Astrocyte (in vitro differentiated cells and primary cell): ENCODE measurements at regions not wholly inside any gene's neighbourhood (a gene's known extent, or its start where the extent isn't known, plus 50 kb on each side); places are given as distances from the start of the nearest gene placed in this dataset.

Experiments
- DNase-seq: peaks from one replicate; pipeline ENCODE4 v3.0.0-alpha.2; 2010; ENCODE audit warnings: low read depth
- FAIRE-seq: peaks from 2 replicates; lab custom pipeline; 2011; peaks lifted over from hg19 to GRCh38; lab: Jason Lieb, UNC
- H2AFZ ChIP-seq: 2 replicates; pipeline ENCODE4 v1.6.0; 2012; ENCODE audit warnings: low read depth, low read length, inconsistent platforms
- H3K27ac ChIP-seq: 2 replicates; pipeline ENCODE4 v1.5.1; 2011; ENCODE audit warnings: low read depth, low read length, inconsistent platforms
- H3K27me3 ChIP-seq: 2 replicates; pipeline ENCODE4 v1.6.0; 2011; ENCODE audit warnings: low read length, inconsistent platforms; ENCODE audit not compliant: insufficient read depth
- H3K36me3 ChIP-seq: 2 replicates; pipeline ENCODE4 v1.5.1; 2011; ENCODE audit warnings: low read length, inconsistent platforms; ENCODE audit not compliant: insufficient read depth
- H3K4me1 ChIP-seq: 2 replicates; pipeline ENCODE4 v1.5.1; 2011; ENCODE audit warnings: low read length, inconsistent platforms; ENCODE audit not compliant: insufficient read depth
- H3K4me2 ChIP-seq: 2 replicates; pipeline ENCODE4 v1.6.0; 2012; ENCODE audit warnings: low read length, inconsistent platforms
- H3K4me3 ChIP-seq: 2 replicates; pipeline ENCODE4 v1.5.1; 2011; ENCODE audit warnings: low read depth, mild to moderate bottlenecking, low read length, inconsistent platforms; ENCODE audit not compliant: insufficient read depth
- H3K79me2 ChIP-seq: 2 replicates; pipeline ENCODE4 v1.6.0; 2012; ENCODE audit warnings: mild to moderate bottlenecking, low read length, inconsistent platforms; ENCODE audit not compliant: insufficient read depth
- H3K9ac ChIP-seq: 2 replicates; pipeline ENCODE4 v1.6.0; 2012; ENCODE audit warnings: mild to moderate bottlenecking, low read length, inconsistent platforms
- H3K9me3 ChIP-seq: 2 replicates; pipeline ENCODE4 v1.5.1; 2012; ENCODE audit warnings: low read depth, mild to moderate bottlenecking, low read length, inconsistent platforms; ENCODE audit not compliant: insufficient read depth
- H4K20me1 ChIP-seq: 2 replicates; pipeline ENCODE4 v1.6.0; 2012; ENCODE audit warnings: low read length, inconsistent platforms; ENCODE audit not compliant: insufficient read depth
- H3K27ac Mint-ChIP-seq: one replicate; pipeline ENCODE4 v1.8.0; 2021; ENCODE audit warnings: mild to moderate bottlenecking, mixed read lengths; ENCODE audit not compliant: unreplicated experiment
- H3K27me3 Mint-ChIP-seq: one replicate; pipeline ENCODE4 v1.8.0; 2021; ENCODE audit warnings: low read depth, mixed read lengths; ENCODE audit not compliant: unreplicated experiment
- H3K36me3 Mint-ChIP-seq: one replicate; pipeline ENCODE4 v1.8.0; 2021; ENCODE audit warnings: low read depth, mixed read lengths; ENCODE audit not compliant: unreplicated experiment
- H3K4me1 Mint-ChIP-seq: one replicate; pipeline ENCODE4 v1.8.0; 2021; ENCODE audit warnings: low read depth, mixed read lengths; ENCODE audit not compliant: unreplicated experiment
- H3K4me3 Mint-ChIP-seq: one replicate; pipeline ENCODE4 v1.8.0; 2021; ENCODE audit warnings: mild to moderate bottlenecking, moderate library complexity, mixed read lengths; ENCODE audit not compliant: unreplicated experiment
- H3K9me3 Mint-ChIP-seq: one replicate; pipeline ENCODE4 v1.8.0; 2021; ENCODE audit warnings: mild to moderate bottlenecking, mixed read lengths; ENCODE audit not compliant: unreplicated experiment
- EZH2 ChIP-seq: IDR thresholded peaks from 2 replicates; pipeline ENCODE4 v1.6.1; 2012; ENCODE audit warnings: mild to moderate bottlenecking, low read length, inconsistent platforms; ENCODE audit not compliant: insufficient read depth
- TF ChIP-seq, protein P1 (sequence below): IDR thresholded peaks from 2 replicates; pipeline ENCODE4 v1.5.1; 2011; ENCODE audit warnings: low read depth, mild to moderate bottlenecking, inconsistent platforms, low read length, moderate library complexity; ENCODE audit not compliant: insufficient read depth

DNA sequence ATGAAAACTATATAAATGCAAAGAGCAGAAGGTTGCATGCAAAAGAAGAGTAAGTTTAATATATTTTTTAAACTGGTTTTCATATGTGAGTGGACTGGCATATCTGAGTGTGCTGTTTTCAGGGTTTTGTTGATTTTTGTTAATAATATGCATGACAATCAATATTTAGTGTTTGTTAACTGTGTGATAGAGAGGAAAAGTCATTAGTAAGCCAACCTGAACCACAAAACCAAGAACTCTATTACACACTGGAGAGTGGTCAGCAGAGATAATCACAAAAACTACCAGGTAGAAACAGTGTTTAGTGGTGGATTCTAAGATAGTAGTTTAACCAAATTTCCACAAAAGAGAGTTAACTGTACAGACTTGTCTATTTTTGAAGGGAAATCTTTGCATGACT lies 396.9 kb downstream of the GASK1B start:
- H3K9me3 Mint-ChIP-seq, result no peaks in the 10 kb centered on the region
- TF ChIP-seq, protein P1, sequence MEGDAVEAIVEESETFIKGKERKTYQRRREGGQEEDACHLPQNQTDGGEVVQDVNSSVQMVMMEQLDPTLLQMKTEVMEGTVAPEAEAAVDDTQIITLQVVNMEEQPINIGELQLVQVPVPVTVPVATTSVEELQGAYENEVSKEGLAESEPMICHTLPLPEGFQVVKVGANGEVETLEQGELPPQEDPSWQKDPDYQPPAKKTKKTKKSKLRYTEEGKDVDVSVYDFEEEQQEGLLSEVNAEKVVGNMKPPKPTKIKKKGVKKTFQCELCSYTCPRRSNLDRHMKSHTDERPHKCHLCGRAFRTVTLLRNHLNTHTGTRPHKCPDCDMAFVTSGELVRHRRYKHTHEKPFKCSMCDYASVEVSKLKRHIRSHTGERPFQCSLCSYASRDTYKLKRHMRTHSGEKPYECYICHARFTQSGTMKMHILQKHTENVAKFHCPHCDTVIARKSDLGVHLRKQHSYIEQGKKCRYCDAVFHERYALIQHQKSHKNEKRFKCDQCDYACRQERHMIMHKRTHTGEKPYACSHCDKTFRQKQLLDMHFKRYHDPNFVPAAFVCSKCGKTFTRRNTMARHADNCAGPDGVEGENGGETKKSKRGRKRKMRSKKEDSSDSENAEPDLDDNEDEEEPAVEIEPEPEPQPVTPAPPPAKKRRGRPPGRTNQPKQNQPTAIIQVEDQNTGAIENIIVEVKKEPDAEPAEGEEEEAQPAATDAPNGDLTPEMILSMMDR, result no peak
- TF ChIP-seq EZH2, result no peak
- no peak overlapping the region for H3K27ac ChIP-seq

DNA sequence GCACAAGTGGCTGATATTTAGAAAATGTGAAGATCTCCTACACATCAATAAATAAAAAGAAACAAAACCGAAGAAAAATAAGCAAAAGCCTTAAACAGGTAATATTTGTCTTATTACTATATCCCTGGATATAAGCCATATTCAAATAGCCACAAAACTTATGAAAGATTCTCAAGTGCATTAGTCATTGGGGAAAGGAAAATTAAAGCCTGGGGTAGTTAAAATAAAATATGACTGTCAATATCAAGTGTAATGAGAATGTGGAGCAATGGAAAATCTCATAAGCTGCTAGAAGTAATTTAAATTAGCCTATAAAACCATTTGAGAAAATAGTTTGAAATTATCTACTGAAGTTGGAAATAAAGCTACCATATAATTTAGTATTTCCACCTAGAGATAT lies 399.9 kb downstream of the GASK1B start:
- no peaks in the 10 kb centered on the region for H3K9me3 Mint-ChIP-seq
- no peaks in the 10 kb centered on the region for H3K36me3 Mint-ChIP-seq
- no peaks in the 10 kb centered on the region for H3K4me1 Mint-ChIP-seq
- Histone ChIP-seq H3K4me1 (no peaks in the 10 kb centered on the region), H3K4me2 (no peak overlapping the region), H3K4me3 (no peak overlapping the region), H3K79me2 (no peaks in the 10 kb centered on the region), H3K27ac (no peak overlapping the region), H3K36me3 (no peaks in the 10 kb centered on the region), H3K9me3 (no peaks in the 10 kb centered on the region), H3K27me3 (no peaks in the 10 kb centered on the region), H4K20me1 (no peaks in the 10 kb centered on the region), H3K9ac (no peak overlapping the region), H2AFZ (no peak overlapping the region)
- FAIRE-seq (no peak), DNase-seq (peak; percentile 14)
- H3K27me3 Mint-ChIP-seq, result no peaks in the 10 kb centered on the region
- H3K4me3 Mint-ChIP-seq, result no peak overlapping the region
- H3K27ac Mint-ChIP-seq, result no peak overlapping the region
- TF ChIP-seq, protein P1, result no peak
- no peak for TF ChIP-seq EZH2

More for the DNA sequence above, 396.9 kb downstream of the GASK1B start:
- no peaks in the 10 kb centered on the region for H3K79me2 ChIP-seq
- H3K36me3 ChIP-seq, result no peaks in the 10 kb centered on the region
- FAIRE-seq, result no peak
- Mint-ChIP-seq H3K27ac (no peak overlapping the region), H3K27me3 (no peaks in the 10 kb centered on the region), H3K4me3 (no peak overlapping the region), H3K36me3 (no peaks in the 10 kb centered on the region), H3K4me1 (no peaks in the 10 kb centered on the region)
- H3K9me3 ChIP-seq, result no peaks in the 10 kb centered on the region
- H4K20me1 ChIP-seq, result no peaks in the 10 kb centered on the region
- H3K4me2 ChIP-seq, result no peak overlapping the region
- H3K27me3 ChIP-seq, result no peaks in the 10 kb centered on the region
- H3K4me1 ChIP-seq, result no peaks in the 10 kb centered on the region
- no peak overlapping the region for H3K9ac ChIP-seq
- no peak for DNase-seq
- H2AFZ ChIP-seq, result no peak overlapping the region
- no peak overlapping the region for H3K4me3 ChIP-seq

DNA sequence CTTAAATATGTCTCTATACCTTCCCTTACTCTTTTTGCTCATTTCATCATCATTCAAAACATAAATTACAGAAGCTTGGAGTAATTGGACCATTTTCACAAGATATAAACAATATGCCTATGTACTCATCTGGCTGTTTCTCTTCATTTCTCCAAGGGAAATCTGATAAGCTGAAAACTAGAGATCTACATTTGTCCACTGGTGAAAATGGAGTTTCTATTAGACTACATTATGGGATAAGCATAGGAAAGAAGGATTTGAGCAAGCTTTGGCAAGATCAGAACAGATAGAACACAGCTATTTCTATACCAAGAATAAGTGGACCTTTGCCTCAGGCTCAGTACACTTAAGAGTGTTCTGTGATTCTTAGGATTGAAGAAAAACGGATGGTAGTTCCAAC lies 404.4 kb downstream of the GASK1B start:
- Mint-ChIP-seq H3K4me3 (no peak overlapping the region), H3K27ac (no peak overlapping the region), H3K36me3 (no peaks in the 10 kb centered on the region), H3K4me1 (no peaks in the 10 kb centered on the region), H3K27me3 (no peaks in the 10 kb centered on the region), H3K9me3 (no peaks in the 10 kb centered on the region)
- no peak for FAIRE-seq
- DNase-seq, result no peak
- no peak for TF ChIP-seq EZH2
- TF ChIP-seq, protein P1, result no peak
- no peaks in the 10 kb centered on the region for H3K4me1 ChIP-seq
- H2AFZ ChIP-seq, result no peak overlapping the region
- H3K79me2 ChIP-seq, result no peaks in the 10 kb centered on the region
- H4K20me1 ChIP-seq, result no peaks in the 10 kb centered on the region
- no peaks in the 10 kb centered on the region for H3K36me3 ChIP-seq
- no peaks in the 10 kb centered on the region for H3K9me3 ChIP-seq
- no peaks in the 10 kb centered on the region for H3K27me3 ChIP-seq
- H3K9ac ChIP-seq, result no peak overlapping the region
- no peak overlapping the region for H3K27ac ChIP-seq
- H3K4me3 ChIP-seq, result no peak overlapping the region
- no peak overlapping the region for H3K4me2 ChIP-seq
